Esophagus squamous epithelium (tissue), 5 donors: ENCODE measurements at regions not wholly inside any gene's neighbourhood (a gene's known extent, or its start where the extent isn't known, plus 50 kb on each side); places are given as distances from the start of the nearest gene placed in this dataset.

ENCODE experiments used
- DNase-seq: peaks from one replicate; lab custom pipeline; 2025; lab: John Stamatoyannopoulos, UW
- H3K27ac ChIP-seq, 4 donors: fragments of 200-600 bp; sonication (generic); one replicate each; pipeline ENCODE4 v1.5.1; 2016 to 2019; ENCODE audit warnings: mild to moderate bottlenecking in 1 of 4
- H3K27me3 ChIP-seq, 4 donors: fragments of 200-600 bp; sonication (generic); 1 replicate in 3 of 4; 2 replicates in 1 of 4; pipeline versions ENCODE4 v1.5.1 to v1.6.0; 2017 to 2021; ENCODE audit warnings: antibody characterized with exemption in 1 of 4
- H3K36me3 ChIP-seq, 3 donors: fragments of 200-600 bp; sonication (generic); one replicate each; pipeline ENCODE4 v1.5.1; 2016 to 2019
- H3K4me1 ChIP-seq, 3 donors: fragments of 200-600 bp; sonication (generic); one replicate each; pipeline ENCODE4 v1.5.1; 2017 to 2019
- H3K4me3 ChIP-seq, 4 donors: fragments of 200-600 bp; sonication (generic); 1 replicate in 3 of 4; 2 replicates in 1 of 4; pipeline ENCODE4 v1.5.1; 2016 to 2019; ENCODE audit warnings: mild to moderate bottlenecking in 2 of 4, moderate library complexity in 1 of 4
- H3K9me3 ChIP-seq, 3 donors: fragments of 200-600 bp; sonication (generic); one replicate each; pipeline ENCODE4 v1.5.1; 2016 to 2019
- POLR2A ChIP-seq, 4 donors: fragments of 450-650 bp; IDR thresholded peaks; one replicate each; pipeline ENCODE4 v1.6.1; 2017; ENCODE audit warnings: antibody characterized with exemption in 4 of 4, mild to moderate bottlenecking in 4 of 4, moderate library complexity in 3 of 4
- WGBS, 2 donors: methylation state at CpG; one replicate each; pipeline ENCODE4 v1.1.5; 2018; 5-methylcytosine and 5-hydroxymethylcytosine counted together
- intact Hi-C: fragments of 100-400 bp; cut with DNase I; formaldehyde crosslinking; loops from one replicate; pipeline ENCODE4 v1.15.0; 2022
- TF ChIP-seq, protein P1 (sequence below), 6 experiments: fragments of 450-650 bp in 4 of 6; fragments of 200-600 bp in 2 of 6; sonication (generic) in 2 of 6; IDR thresholded peaks; one replicate each; pipeline ENCODE4 v1.5.1; 2016 to 2019; ENCODE audit warnings: antibody characterized with exemption in 6 of 6, mild to moderate bottlenecking in 4 of 6, moderate library complexity in 4 of 6
- donor health status: DM: yes; HTN: yes; CAD: no.

GRCh38 chr9:80605793-80606192 is 1034.0 kb downstream of the TLE4 start:
- no peak for DNase-seq
- H3K27me3 ChIP-seq, result no peaks in the 10 kb centered on the region
- TF ChIP-seq POLR2A (IDR thresholded peaks at IDR 0.05), result no peak
- TF ChIP-seq, protein P1, sequence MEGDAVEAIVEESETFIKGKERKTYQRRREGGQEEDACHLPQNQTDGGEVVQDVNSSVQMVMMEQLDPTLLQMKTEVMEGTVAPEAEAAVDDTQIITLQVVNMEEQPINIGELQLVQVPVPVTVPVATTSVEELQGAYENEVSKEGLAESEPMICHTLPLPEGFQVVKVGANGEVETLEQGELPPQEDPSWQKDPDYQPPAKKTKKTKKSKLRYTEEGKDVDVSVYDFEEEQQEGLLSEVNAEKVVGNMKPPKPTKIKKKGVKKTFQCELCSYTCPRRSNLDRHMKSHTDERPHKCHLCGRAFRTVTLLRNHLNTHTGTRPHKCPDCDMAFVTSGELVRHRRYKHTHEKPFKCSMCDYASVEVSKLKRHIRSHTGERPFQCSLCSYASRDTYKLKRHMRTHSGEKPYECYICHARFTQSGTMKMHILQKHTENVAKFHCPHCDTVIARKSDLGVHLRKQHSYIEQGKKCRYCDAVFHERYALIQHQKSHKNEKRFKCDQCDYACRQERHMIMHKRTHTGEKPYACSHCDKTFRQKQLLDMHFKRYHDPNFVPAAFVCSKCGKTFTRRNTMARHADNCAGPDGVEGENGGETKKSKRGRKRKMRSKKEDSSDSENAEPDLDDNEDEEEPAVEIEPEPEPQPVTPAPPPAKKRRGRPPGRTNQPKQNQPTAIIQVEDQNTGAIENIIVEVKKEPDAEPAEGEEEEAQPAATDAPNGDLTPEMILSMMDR (IDR thresholded peaks at IDR 0.05), result no peak
- WGBS, 2 donors, result 77 to 81% methylated on average over 3 of the region's 3 CpGs
- H3K4me1 ChIP-seq, result no peaks in the 10 kb centered on the region
- H3K9me3 ChIP-seq, result no peaks in the 10 kb centered on the region
- no peak overlapping the region for H3K27ac ChIP-seq
- intact Hi-C loops, result no loop called here
- no peaks in the 10 kb centered on the region for H3K36me3 ChIP-seq
- H3K4me3 ChIP-seq, result no peak overlapping the region

DNA sequence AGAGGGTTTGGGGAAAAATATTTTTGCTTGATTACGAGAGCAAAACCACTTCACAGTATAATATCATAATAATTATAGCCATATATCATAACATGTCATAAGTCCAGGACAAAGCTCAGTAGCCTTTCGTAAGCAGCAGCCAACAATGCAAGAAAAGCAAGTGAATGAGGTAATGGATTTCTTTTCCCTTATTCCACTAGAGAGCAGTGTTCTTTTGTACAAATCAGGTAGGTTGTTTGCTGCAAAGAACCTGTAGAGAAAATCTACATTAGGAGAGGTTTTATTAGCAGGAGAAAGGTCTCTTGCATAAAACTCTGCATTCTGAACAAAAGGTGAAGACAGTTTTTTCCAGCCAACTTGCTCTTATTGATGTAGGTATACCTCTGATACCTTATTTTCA is 1033.4 kb downstream of the TLE4 start:
- DNase-seq, result no peak
- WGBS, 2 donors, result 20 to 26% methylated on average over 2 of the region's 2 CpGs
- Histone ChIP-seq H3K9me3 (no peaks in the 10 kb centered on the region), H3K27ac (no peak overlapping the region), H3K4me3 (no peak overlapping the region), H3K36me3 (no peaks in the 10 kb centered on the region), H3K4me1 (no peaks in the 10 kb centered on the region), H3K27me3 (no peaks in the 10 kb centered on the region)
- TF ChIP-seq POLR2A (IDR thresholded peaks at IDR 0.05), result no peak
- TF ChIP-seq, protein P1 (IDR thresholded peaks at IDR 0.05), result peak in 3 of 6 experiments; percentile 22 to 41 (median 24)
- intact Hi-C loops, result no loop called here

DNA sequence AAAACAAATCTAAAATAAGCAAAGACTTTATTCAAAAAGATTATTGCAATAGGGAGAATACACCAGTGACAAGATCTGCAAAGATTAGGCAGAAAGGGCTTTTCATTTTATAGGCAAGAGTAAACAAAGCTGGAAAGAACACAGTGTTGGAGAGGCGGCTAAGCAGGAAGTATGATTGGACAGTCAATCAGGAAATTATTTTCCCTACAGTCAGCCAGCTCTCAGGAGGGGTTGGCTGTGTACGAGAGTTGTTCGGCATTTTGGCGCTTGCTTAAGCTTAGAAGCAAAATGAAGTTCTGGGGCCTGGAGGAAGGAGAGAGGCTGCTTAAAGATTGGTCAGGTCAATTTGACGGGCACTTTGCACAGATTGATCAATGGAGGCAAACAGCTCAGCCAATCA is 1030.5 kb downstream of the TLE4 start:
- intact Hi-C loops, result no loop called here
- no peaks in the 10 kb centered on the region for H3K9me3 ChIP-seq
- H3K27me3 ChIP-seq, result no peaks in the 10 kb centered on the region
- H3K27ac ChIP-seq, result no peak overlapping the region
- WGBS, 2 donors, result 76 to 83% methylated on average over 5 of the region's 5 CpGs
- no peak for DNase-seq
- TF ChIP-seq, protein P1 (IDR thresholded peaks at IDR 0.05), result no peak
- H3K36me3 ChIP-seq, result no peaks in the 10 kb centered on the region
- H3K4me3 ChIP-seq, result no peak overlapping the region
- no peaks in the 10 kb centered on the region for H3K4me1 ChIP-seq

DNA sequence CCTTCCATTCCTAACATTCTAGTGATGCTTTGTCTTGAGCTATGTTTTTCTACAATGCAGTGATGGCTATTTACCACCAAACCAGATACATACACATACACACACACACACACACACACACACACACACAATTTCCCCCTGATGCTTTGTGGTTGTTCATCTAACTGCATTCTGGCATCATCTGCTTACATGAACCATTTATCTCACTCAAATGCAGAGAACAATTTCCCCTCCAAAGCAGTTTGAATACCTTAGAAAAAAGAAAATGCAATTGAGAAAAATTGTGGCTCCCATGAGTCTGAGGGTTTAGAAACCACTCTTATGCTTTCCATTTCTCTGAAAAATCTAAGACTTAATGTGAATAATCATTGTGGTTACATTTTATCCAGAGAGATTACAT is 1024.8 kb downstream of the TLE4 start:
- Histone ChIP-seq H3K27me3 (no peaks in the 10 kb centered on the region), H3K4me3 (no peak overlapping the region), H3K4me1 (no peaks in the 10 kb centered on the region), H3K9me3 (no peaks in the 10 kb centered on the region), H3K36me3 (no peaks in the 10 kb centered on the region), H3K27ac (no peak overlapping the region)
- intact Hi-C loops, result no loop called here
- no peak for DNase-seq
- TF ChIP-seq, protein P1 (IDR thresholded peaks at IDR 0.05), result no peak
- no peak for TF ChIP-seq POLR2A (IDR thresholded peaks at IDR 0.05)

GRCh38 chr9:80595192-80595591 is 1023.4 kb downstream of the TLE4 start:
- intact Hi-C loops, result no loop called here
- TF ChIP-seq POLR2A (IDR thresholded peaks at IDR 0.05), result no peak
- TF ChIP-seq, protein P1 (IDR thresholded peaks at IDR 0.05), result no peak
- no peaks in the 10 kb centered on the region for H3K27me3 ChIP-seq
- H3K36me3 ChIP-seq, result no peaks in the 10 kb centered on the region
- H3K4me3 ChIP-seq, result no peak overlapping the region
- DNase-seq, result no peak
- H3K9me3 ChIP-seq, result no peaks in the 10 kb centered on the region
- 85 to 87% methylated on average over 4 of the region's 4 CpGs for WGBS, 2 donors
- H3K27ac ChIP-seq, result no peak overlapping the region
- no peaks in the 10 kb centered on the region for H3K4me1 ChIP-seq
